ENCODE measurements at regions not wholly inside any gene's neighbourhood (a gene's known extent, or its start where the extent isn't known, plus 50 kb on each side); places are given as distances from the start of the nearest gene placed in this dataset.
A peak's percentile ranks its signal among the peaks of the same experiment; 100 is the strongest.

- FAIRE-seq (no peak), DNase-seq (ENCODE audit: low read depth) (no peak)
- no peaks in the 10 kb centered on the region for H3K27me3 ChIP-seq (ENCODE audit: control insufficient read depth, insufficient read depth, low read length)
- H3K36me3 ChIP-seq (ENCODE audit: control insufficient read depth, insufficient read depth, low read length): no peaks in the 10 kb centered on the region
- TF ChIP-seq CTCF (IDR thresholded peaks at IDR 0.05; ENCODE audit: insufficient read depth, low read length, severe bottlenecking): no peak
- no peak overlapping the region for H3K4me3 ChIP-seq (ENCODE audit: low read depth, low read length)
These were observed 169.3 kb upstream of the TCERG1L start for GRCh38 chr10:131480861-131481260.

GRCh38 chr10:131485732-131486131 is 174.2 kb upstream of the TCERG1L start:
- FAIRE-seq: no peak
- DNase-seq (ENCODE audit: low read depth): no peak
- H3K36me3 ChIP-seq (ENCODE audit: control insufficient read depth, insufficient read depth, low read length): no peaks in the 10 kb centered on the region
- H3K4me3 ChIP-seq (ENCODE audit: low read depth, low read length): no peak overlapping the region
- H3K27me3 ChIP-seq (ENCODE audit: control insufficient read depth, insufficient read depth, low read length): no peaks in the 10 kb centered on the region
- no peak for TF ChIP-seq CTCF (IDR thresholded peaks at IDR 0.05; ENCODE audit: insufficient read depth, low read length, severe bottlenecking)

- FAIRE-seq: no peak
- no peak for DNase-seq (ENCODE audit: low read depth)
- Histone ChIP-seq H3K36me3 (ENCODE audit: control insufficient read depth, insufficient read depth, low read length) (no peaks in the 10 kb centered on the region), H3K4me3 (ENCODE audit: low read depth, low read length) (no peak overlapping the region), H3K27me3 (ENCODE audit: control insufficient read depth, insufficient read depth, low read length) (no peaks in the 10 kb centered on the region)
- no peak for TF ChIP-seq CTCF (IDR thresholded peaks at IDR 0.05; ENCODE audit: insufficient read depth, low read length, severe bottlenecking)
These were observed 176.3 kb upstream of the TCERG1L start for GRCh38 chr10:131487822-131488221.

- no peak for FAIRE-seq
These were observed 179.6 kb upstream of the TCERG1L start for GRCh38 chr10:131490991-131491594.

GRCh38 chr10:131492211-131492857 is 180.8 kb upstream of the TCERG1L start:
- Histone ChIP-seq H3K27me3 (ENCODE audit: control insufficient read depth, insufficient read depth, low read length) (no peaks in the 10 kb centered on the region), H3K4me3 (ENCODE audit: low read depth, low read length) (no peak overlapping the region), H3K36me3 (ENCODE audit: control insufficient read depth, insufficient read depth, low read length) (no peaks in the 10 kb centered on the region)
- DNase-seq (ENCODE audit: low read depth) (no peak), FAIRE-seq (peak; percentile 77)
- TF ChIP-seq CTCF (IDR thresholded peaks at IDR 0.05; ENCODE audit: insufficient read depth, low read length, severe bottlenecking): no peak

More at GRCh38 chr10:131490991-131491594, 179.6 kb upstream of the TCERG1L start:
- no peaks in the 10 kb centered on the region for H3K27me3 ChIP-seq (ENCODE audit: control insufficient read depth, insufficient read depth, low read length)
- no peak for TF ChIP-seq CTCF (IDR thresholded peaks at IDR 0.05; ENCODE audit: insufficient read depth, low read length, severe bottlenecking)
- no peak overlapping the region for H3K4me3 ChIP-seq (ENCODE audit: low read depth, low read length)
- DNase-seq (ENCODE audit: low read depth): no peak
- no peaks in the 10 kb centered on the region for H3K36me3 ChIP-seq (ENCODE audit: control insufficient read depth, insufficient read depth, low read length)

GRCh38 chr10:131493432-131493831 is 181.9 kb upstream of the TCERG1L start:
- DNase-seq (ENCODE audit: low read depth): no peak
- TF ChIP-seq CTCF (IDR thresholded peaks at IDR 0.05; ENCODE audit: insufficient read depth, low read length, severe bottlenecking): no peak
- no peak for FAIRE-seq
- Histone ChIP-seq H3K27me3 (ENCODE audit: control insufficient read depth, insufficient read depth, low read length) (no peaks in the 10 kb centered on the region), H3K36me3 (ENCODE audit: control insufficient read depth, insufficient read depth, low read length) (no peaks in the 10 kb centered on the region), H3K4me3 (ENCODE audit: low read depth, low read length) (no peak overlapping the region)

Measured in bronchial epithelial cell (primary cell).